NT2/D1 (cell line): ENCODE measurements at regions not wholly inside any gene's neighbourhood (a gene's known extent, or its start where the extent isn't known, plus 50 kb on each side); places are given as distances from the start of the nearest gene placed in this dataset.

ENCODE experiments used
- DNase-seq: peaks from one replicate; pipeline ENCODE4 v3.0.0-alpha.2; 2011; ENCODE audit warnings: low read depth, low spot score
- H3K27me3 ChIP-seq: 2 replicates; pipeline ENCODE4 v1.6.0; 2011; ENCODE audit warnings: mild to moderate bottlenecking; ENCODE audit not compliant: insufficient read length, insufficient read depth
- H3K36me3 ChIP-seq: 2 replicates; pipeline ENCODE4 v1.6.1; 2011; ENCODE audit warnings: mild to moderate bottlenecking, low read length, mixed read lengths; ENCODE audit not compliant: insufficient read depth, insufficient read length
- H3K4me1 ChIP-seq: 2 replicates; pipeline ENCODE4 v1.5.1; 2011; ENCODE audit not compliant: insufficient read depth, insufficient read length
- H3K4me3 ChIP-seq: 2 replicates; pipeline ENCODE4 v1.5.1; 2011; ENCODE audit warnings: low read depth; ENCODE audit not compliant: insufficient read length
- H3K9ac ChIP-seq: 2 replicates; pipeline ENCODE4 v1.6.0; 2011; ENCODE audit warnings: low read depth; ENCODE audit not compliant: insufficient read length
- H3K9me3 ChIP-seq: 2 replicates; pipeline ENCODE4 v1.5.1; 2011; ENCODE audit warnings: mild to moderate bottlenecking, low read length; ENCODE audit not compliant: insufficient read depth
- SUZ12 ChIP-seq: IDR thresholded peaks from 2 replicates; pipeline ENCODE4 v1.6.1; 2011; ENCODE audit not compliant: insufficient read length, insufficient read depth; ENCODE audit errors: extremely low read depth
- YY1 ChIP-seq: IDR thresholded peaks from 2 replicates; pipeline ENCODE4 v1.6.1; 2011; ENCODE audit not compliant: insufficient read length, insufficient read depth
- ZNF274 ChIP-seq: IDR thresholded peaks from 2 replicates; pipeline ENCODE4 v1.6.1; 2011; ENCODE audit warnings: mild to moderate bottlenecking, low read depth, low read length

GRCh38 chr6:9961646-9962045 lies 453.2 kb downstream of the TFAP2A start:
- H3K36me3 ChIP-seq: no peaks in the 10 kb centered on the region
- DNase-seq: no peak

GRCh38 chr6:9957215-9957759 lies 457.6 kb downstream of the TFAP2A start:
- Histone ChIP-seq H3K9ac (no peak overlapping the region), H3K4me1 (no peaks in the 10 kb centered on the region), H3K9me3 (no peaks in the 10 kb centered on the region), H3K27me3 (no peaks in the 10 kb centered on the region), H3K4me3 (no peak overlapping the region), H3K36me3 (no peaks in the 10 kb centered on the region)
- TF ChIP-seq ZNF274 (no peak), SUZ12 (no peak), YY1 (no peak)
- no peak for DNase-seq

More at GRCh38 chr6:9961646-9962045, 453.2 kb downstream of the TFAP2A start:
- no peaks in the 10 kb centered on the region for H3K9me3 ChIP-seq
- H3K27me3 ChIP-seq: no peaks in the 10 kb centered on the region
- H3K4me1 ChIP-seq: no peaks in the 10 kb centered on the region
- TF ChIP-seq SUZ12 (no peak), YY1 (no peak), ZNF274 (no peak)
- H3K4me3 ChIP-seq: no peak overlapping the region
- H3K9ac ChIP-seq: no peak overlapping the region

- no peak for TF ChIP-seq YY1
- no peak for TF ChIP-seq ZNF274
- TF ChIP-seq SUZ12: no peak
- Histone ChIP-seq H3K4me1 (no peaks in the 10 kb centered on the region), H3K36me3 (no peaks in the 10 kb centered on the region), H3K9me3 (no peaks in the 10 kb centered on the region), H3K9ac (no peak overlapping the region), H3K27me3 (no peaks in the 10 kb centered on the region), H3K4me3 (no peak overlapping the region)
- no peak for DNase-seq
Observed at GRCh38 chr6:9948678-9949077, 466.2 kb downstream of the TFAP2A start.

GRCh38 chr6:9943986-9944385 lies 470.9 kb downstream of the TFAP2A start:
- Histone ChIP-seq H3K4me3 (no peak overlapping the region), H3K9ac (no peak overlapping the region), H3K4me1 (no peaks in the 10 kb centered on the region), H3K9me3 (no peaks in the 10 kb centered on the region; the same call in 1 of the 2 replicates), H3K27me3 (no peaks in the 10 kb centered on the region), H3K36me3 (no peaks in the 10 kb centered on the region)
- DNase-seq: no peak
- no peak for TF ChIP-seq SUZ12

- TF ChIP-seq ZNF274: no peak
- no peak overlapping the region for H3K9ac ChIP-seq
- no peak for DNase-seq
Observed at GRCh38 chr6:9943026-9943425, 471.8 kb downstream of the TFAP2A start.

GRCh38 chr6:9942131-9942530 lies 472.7 kb downstream of the TFAP2A start:
- no peaks in the 10 kb centered on the region for H3K36me3 ChIP-seq
- DNase-seq: no peak
- H3K9ac ChIP-seq: no peak overlapping the region
- H3K4me3 ChIP-seq: no peak overlapping the region
- no peaks in the 10 kb centered on the region for H3K27me3 ChIP-seq
- H3K9me3 ChIP-seq: no peaks in the 10 kb centered on the region; the same call in 1 of the 2 replicates
- no peaks in the 10 kb centered on the region for H3K4me1 ChIP-seq
- no peak for TF ChIP-seq ZNF274
- no peak for TF ChIP-seq YY1
- no peak for TF ChIP-seq SUZ12

More at GRCh38 chr6:9943026-9943425, 471.8 kb downstream of the TFAP2A start:
- Histone ChIP-seq H3K36me3 (no peaks in the 10 kb centered on the region), H3K4me3 (no peak overlapping the region), H3K4me1 (no peaks in the 10 kb centered on the region), H3K27me3 (no peaks in the 10 kb centered on the region), H3K9me3 (no peaks in the 10 kb centered on the region; the same call in 1 of the 2 replicates)

GRCh38 chr6:9938801-9939200 lies 476.1 kb downstream of the TFAP2A start:
- Histone ChIP-seq H3K9ac (no peak overlapping the region), H3K36me3 (no peaks in the 10 kb centered on the region), H3K4me1 (no peaks in the 10 kb centered on the region), H3K9me3 (no peaks in the 10 kb centered on the region; the same call in 1 of the 2 replicates), H3K4me3 (no peak overlapping the region), H3K27me3 (no peaks in the 10 kb centered on the region)
- no peak for DNase-seq
- TF ChIP-seq ZNF274: no peak
- no peak for TF ChIP-seq YY1
- no peak for TF ChIP-seq SUZ12
